Suprapubic skin (tissue), 4 donors: ENCODE measurements at regions not wholly inside any gene's neighbourhood (a gene's known extent, or its start where the extent isn't known, plus 50 kb on each side); places are given as distances from the start of the nearest gene placed in this dataset.

Experiments used
- EP300 ChIP-seq: sonication (generic); formaldehyde crosslinking; IDR thresholded peaks from one replicate; pipeline ENCODE4 v1.6.1; 2017; ENCODE audit warnings: antibody characterized with exemption
- POLR2A ChIP-seq, 2 donors: fragments of 450-650 bp; IDR thresholded peaks; one replicate each; pipeline ENCODE4 v1.6.1; 2017; ENCODE audit warnings: antibody characterized with exemption in 2 of 2, mild to moderate bottlenecking in 2 of 2, moderate library complexity in 2 of 2
- POLR2AphosphoS5 ChIP-seq, 3 donors: sonication (generic); formaldehyde crosslinking; IDR thresholded peaks; one replicate each; pipeline ENCODE4 v1.6.1; 2017; ENCODE audit warnings: antibody characterized with exemption in 3 of 3

DNA sequence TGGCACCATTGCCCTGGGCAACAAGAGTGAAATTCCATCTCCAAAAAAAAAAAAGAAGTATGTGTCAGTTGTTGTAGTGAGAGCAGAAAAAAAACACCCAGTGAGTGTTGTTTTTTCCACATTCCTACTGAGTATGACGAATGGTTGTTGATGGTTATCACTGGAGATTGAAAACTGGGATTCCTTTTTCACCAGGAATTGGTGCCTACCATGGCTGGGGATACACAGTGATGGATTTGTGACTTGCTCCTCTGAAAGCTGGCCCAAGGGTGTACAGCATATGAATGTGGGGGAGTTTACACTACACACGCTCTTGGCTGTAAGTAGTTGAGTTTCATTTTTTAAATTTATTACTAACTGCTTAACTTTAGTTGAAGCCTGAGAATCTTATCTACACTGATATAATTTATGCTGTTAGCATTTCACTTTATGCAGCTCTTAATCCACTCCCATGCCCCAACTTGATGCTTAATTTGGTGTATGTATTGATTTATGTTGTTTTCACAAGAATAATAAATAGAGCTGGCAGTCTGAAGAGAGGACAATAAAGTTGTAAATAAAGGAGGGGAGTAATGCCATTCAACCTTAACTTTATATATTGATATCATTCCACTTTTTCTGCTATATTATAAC, 56.0 kb upstream of the MME start:
- TF ChIP-seq POLR2AphosphoS5 (IDR thresholded peaks at IDR 0.05) (no peak), EP300 (no peak), POLR2A (IDR thresholded peaks at IDR 0.05) (no peak)
